Stimulated activated effector memory CD8-positive, alpha-beta T cell treated with anti-CD3 and anti-CD28 coated beads, Interleukin-12 subunit alpha, Interleukin-12 subunit beta, amount 100 ng/mL, for 72 hours (primary cell): ENCODE measurements at regions not wholly inside any gene's neighbourhood (a gene's known extent, or its start where the extent isn't known, plus 50 kb on each side); places are given as distances from the start of the nearest gene placed in this dataset.

Experiments
- ATAC-seq: fragments of 150-1000 bp; cut with Tn5 transposase; 2 replicates; pipeline ENCODE4 v1.10.0; 2021
- DNase-seq, 2 donors: peaks; one replicate each; pipeline ENCODE4 v3.0.0; 2021 to 2022; ENCODE audit warnings: low spot score in 2 of 2
- H3K27ac Mint-ChIP-seq: one replicate; pipeline ENCODE4 v1.8.0; 2022; ENCODE audit warnings: mild to moderate bottlenecking, mixed read lengths
- H3K36me3 Mint-ChIP-seq: one replicate; pipeline ENCODE4 v1.8.0; 2022; ENCODE audit warnings: mild to moderate bottlenecking, mixed read lengths
- H3K4me1 Mint-ChIP-seq: one replicate; pipeline ENCODE4 v1.8.0; 2022; ENCODE audit warnings: mixed read lengths
- H3K4me3 Mint-ChIP-seq: one replicate; pipeline ENCODE4 v1.8.0; 2022; ENCODE audit warnings: mild to moderate bottlenecking, mixed read lengths
- H3K9me3 Mint-ChIP-seq: one replicate; pipeline ENCODE4 v1.8.0; 2022; ENCODE audit warnings: mixed read lengths

- no peak overlapping the region for H3K4me3 Mint-ChIP-seq
- no peak for DNase-seq
- no peaks in the 10 kb centered on the region for H3K36me3 Mint-ChIP-seq
- no peak for ATAC-seq
- no peaks in the 10 kb centered on the region for H3K9me3 Mint-ChIP-seq
- no peaks in the 10 kb centered on the region for H3K4me1 Mint-ChIP-seq
- no peak overlapping the region for H3K27ac Mint-ChIP-seq
These were observed 123.5 kb upstream of the NDP start for GRCh38 chrX:44096666-44097065.

GRCh38 chrX:44094821-44095530 lies 121.8 kb upstream of the NDP start:
- Mint-ChIP-seq H3K36me3 (no peaks in the 10 kb centered on the region), H3K4me3 (no peak overlapping the region), H3K9me3 (no peaks in the 10 kb centered on the region), H3K4me1 (no peaks in the 10 kb centered on the region), H3K27ac (no peak overlapping the region)
- DNase-seq: no peak
- ATAC-seq: no peak

- H3K9me3 Mint-ChIP-seq: no peaks in the 10 kb centered on the region
- H3K36me3 Mint-ChIP-seq: no peaks in the 10 kb centered on the region
- H3K27ac Mint-ChIP-seq: no peak overlapping the region
- H3K4me3 Mint-ChIP-seq: no peak overlapping the region
- ATAC-seq (no peak), DNase-seq (no peak)
- H3K4me1 Mint-ChIP-seq: no peaks in the 10 kb centered on the region
These were observed 120.2 kb upstream of the NDP start for GRCh38 chrX:44093431-44093830.

GRCh38 chrX:44092778-44093177 lies 119.6 kb upstream of the NDP start:
- no peak for DNase-seq
- H3K27ac Mint-ChIP-seq: no peak overlapping the region
- H3K4me1 Mint-ChIP-seq: no peaks in the 10 kb centered on the region
- H3K4me3 Mint-ChIP-seq: no peak overlapping the region
- no peaks in the 10 kb centered on the region for H3K9me3 Mint-ChIP-seq
- H3K36me3 Mint-ChIP-seq: no peaks in the 10 kb centered on the region
- ATAC-seq: no peak

GRCh38 chrX:44088510-44089144 lies 115.4 kb upstream of the NDP start:
- no peak for DNase-seq
- Mint-ChIP-seq H3K4me3 (no peak overlapping the region), H3K27ac (no peak overlapping the region), H3K36me3 (no peaks in the 10 kb centered on the region), H3K9me3 (no peaks in the 10 kb centered on the region), H3K4me1 (no peaks in the 10 kb centered on the region)
- ATAC-seq: no peak

GRCh38 chrX:44085209-44085608 lies 112.0 kb upstream of the NDP start:
- Mint-ChIP-seq H3K4me3 (no peak overlapping the region), H3K36me3 (no peaks in the 10 kb centered on the region), H3K4me1 (no peaks in the 10 kb centered on the region), H3K9me3 (no peaks in the 10 kb centered on the region), H3K27ac (no peak overlapping the region)
- ATAC-seq: no peak
- DNase-seq: no peak

- ATAC-seq: no peak
- H3K36me3 Mint-ChIP-seq: no peaks in the 10 kb centered on the region
These were observed 109.6 kb upstream of the NDP start for GRCh38 chrX:44082829-44083228.

GRCh38 chrX:44080083-44080482 lies 106.9 kb upstream of the NDP start:
- H3K9me3 Mint-ChIP-seq: no peaks in the 10 kb centered on the region
- H3K4me3 Mint-ChIP-seq: no peak overlapping the region
- no peaks in the 10 kb centered on the region for H3K4me1 Mint-ChIP-seq
- DNase-seq: no peak
- H3K36me3 Mint-ChIP-seq: no peaks in the 10 kb centered on the region
- no peak for ATAC-seq
- H3K27ac Mint-ChIP-seq: no peak overlapping the region

More at GRCh38 chrX:44082829-44083228, 109.6 kb upstream of the NDP start:
- Mint-ChIP-seq H3K4me3 (no peak overlapping the region), H3K27ac (no peak overlapping the region), H3K9me3 (no peaks in the 10 kb centered on the region), H3K4me1 (no peaks in the 10 kb centered on the region)
- no peak for DNase-seq

GRCh38 chrX:44072631-44073030 lies 99.4 kb upstream of the NDP start:
- H3K9me3 Mint-ChIP-seq: no peaks in the 10 kb centered on the region
- H3K27ac Mint-ChIP-seq: no peak overlapping the region
- no peak for ATAC-seq
- DNase-seq: no peak
- H3K4me1 Mint-ChIP-seq: no peaks in the 10 kb centered on the region
- no peaks in the 10 kb centered on the region for H3K36me3 Mint-ChIP-seq
- no peak overlapping the region for H3K4me3 Mint-ChIP-seq

GRCh38 chrX:44071847-44072551 lies 98.8 kb upstream of the NDP start:
- H3K4me3 Mint-ChIP-seq: no peak overlapping the region
- H3K9me3 Mint-ChIP-seq: no peaks in the 10 kb centered on the region
- no peak overlapping the region for H3K27ac Mint-ChIP-seq
- no peaks in the 10 kb centered on the region for H3K4me1 Mint-ChIP-seq
- H3K36me3 Mint-ChIP-seq: no peaks in the 10 kb centered on the region
- ATAC-seq (peak; percentile 51), DNase-seq (no peak)

GRCh38 chrX:44071070-44071645 lies 98.0 kb upstream of the NDP start:
- H3K9me3 Mint-ChIP-seq: no peaks in the 10 kb centered on the region
- H3K27ac Mint-ChIP-seq: no peak overlapping the region
- ATAC-seq: no peak
- no peaks in the 10 kb centered on the region for H3K4me1 Mint-ChIP-seq
- DNase-seq: no peak
- no peak overlapping the region for H3K4me3 Mint-ChIP-seq
- no peaks in the 10 kb centered on the region for H3K36me3 Mint-ChIP-seq

- Mint-ChIP-seq H3K27ac (no peak overlapping the region), H3K4me1 (no peaks in the 10 kb centered on the region), H3K4me3 (no peak overlapping the region), H3K36me3 (no peaks in the 10 kb centered on the region), H3K9me3 (no peaks in the 10 kb centered on the region)
- DNase-seq: no peak
- ATAC-seq: no peak
These were observed 94.9 kb upstream of the NDP start for GRCh38 chrX:44068043-44068442.

GRCh38 chrX:44063606-44064005 lies 90.4 kb upstream of the NDP start:
- Mint-ChIP-seq H3K4me1 (no peaks in the 10 kb centered on the region), H3K4me3 (no peak overlapping the region), H3K9me3 (no peaks in the 10 kb centered on the region), H3K36me3 (no peaks in the 10 kb centered on the region), H3K27ac (no peak overlapping the region)
- ATAC-seq (no peak), DNase-seq (no peak)

GRCh38 chrX:44062840-44063239 lies 89.7 kb upstream of the NDP start:
- H3K27ac Mint-ChIP-seq: no peak overlapping the region
- H3K4me1 Mint-ChIP-seq: no peaks in the 10 kb centered on the region
- ATAC-seq: no peak
- no peak for DNase-seq
- H3K36me3 Mint-ChIP-seq: no peaks in the 10 kb centered on the region
- no peak overlapping the region for H3K4me3 Mint-ChIP-seq
- no peaks in the 10 kb centered on the region for H3K9me3 Mint-ChIP-seq

- no peak for ATAC-seq
- Mint-ChIP-seq H3K4me3 (no peak overlapping the region), H3K9me3 (no peaks in the 10 kb centered on the region), H3K4me1 (peaks cover under 1% of the 10 kb centered on the region), H3K27ac (no peak overlapping the region), H3K36me3 (no peaks in the 10 kb centered on the region)
- no peak for DNase-seq
These were observed 88.9 kb upstream of the NDP start for GRCh38 chrX:44061968-44062614.
